Hepatocyte (in vitro differentiated cells): ENCODE measurements at regions not wholly inside any gene's neighbourhood (a gene's known extent, or its start where the extent isn't known, plus 50 kb on each side); places are given as distances from the start of the nearest gene placed in this dataset.

Experiments used
- CTCF ChIP-seq: fragments of 200-600 bp; sonication (generic); IDR thresholded peaks from 2 replicates; pipeline ENCODE4 v1.5.1; 2016; ENCODE audit warnings: antibody characterized with exemption, mild to moderate bottlenecking; ENCODE audit not compliant: poor library complexity
- EZH2phosphoT487 ChIP-seq: fragments of 200-600 bp; sonication (generic); IDR thresholded peaks from one replicate; pipeline ENCODE4 v1.6.1; 2018; ENCODE audit warnings: antibody characterized with exemption, mild to moderate bottlenecking, low read depth, moderate library complexity; ENCODE audit not compliant: unreplicated experiment, severe bottlenecking

GRCh38 chr20:30922129-30922528, 335.3 kb upstream of the DEFB115 start:
- TF ChIP-seq EZH2phosphoT487 (no peak), CTCF (no peak)
